GM23338 (cell line): ENCODE measurements at regions not wholly inside any gene's neighbourhood (a gene's known extent, or its start where the extent isn't known, plus 50 kb on each side); places are given as distances from the start of the nearest gene placed in this dataset.

Source experiments
- ATAC-seq: fragments of 200-7000 bp; cut with Tn5 transposase; 3 replicates; pipeline ENCODE4 v1.9.1; 2020
- DNase-seq: peaks from one replicate; pipeline ENCODE4 v3.0.0-alpha.2; 2015; ENCODE audit warnings: low spot score
- H2AFZ ChIP-seq: fragments of 200-600 bp; sonication (generic); 2 replicates; pipeline ENCODE4 v1.8.0; 2016; ENCODE audit warnings: antibody characterized with exemption, mild to moderate bottlenecking, moderate library complexity
- H3F3A ChIP-seq: fragments of 200-600 bp; sonication (generic); replicated peaks from 2 replicates; pipeline ENCODE4 v1.8.0; 2017; ENCODE audit warnings: antibody characterized with exemption, mixed run types, low read depth
- H3K27ac ChIP-seq: fragments of 200-600 bp; sonication (generic); 2 replicates; pipeline ENCODE4 v1.6.1; 2016; ENCODE audit warnings: low read depth
- H3K27me3 ChIP-seq: fragments of 200-600 bp; sonication (generic); 2 replicates; pipeline ENCODE4 v1.8.0; 2016; ENCODE audit warnings: mild to moderate bottlenecking, mixed run types, moderate library complexity; ENCODE audit not compliant: insufficient read depth
- H3K36me3 ChIP-seq: fragments of 200-600 bp; sonication (generic); 2 replicates; pipeline ENCODE4 v1.8.0; 2016; ENCODE audit warnings: mild to moderate bottlenecking; ENCODE audit not compliant: insufficient read depth
- H3K4me1 ChIP-seq: fragments of 200-600 bp; sonication (generic); 2 replicates; pipeline ENCODE4 v1.8.0; 2016; ENCODE audit warnings: mild to moderate bottlenecking, moderate library complexity; ENCODE audit not compliant: insufficient read depth
- H3K4me2 ChIP-seq: fragments of 200-600 bp; sonication (generic); 2 replicates; pipeline ENCODE4 v1.7.1; 2017; ENCODE audit warnings: mixed run types
- H3K4me3 ChIP-seq: fragments of 200-600 bp; sonication (generic); 2 replicates; pipeline ENCODE4 v1.6.1; 2016; ENCODE audit warnings: mixed run types
- H3K79me2 ChIP-seq: fragments of 200-600 bp; sonication (generic); replicated peaks from 2 replicates; pipeline ENCODE4 v1.8.0; 2017; ENCODE audit warnings: mild to moderate bottlenecking; ENCODE audit not compliant: insufficient read depth
- H3K9me2 ChIP-seq: fragments of 200-600 bp; sonication (generic); 2 replicates; pipeline ENCODE4 v1.8.0; 2017; ENCODE audit not compliant: insufficient read depth
- H4K20me1 ChIP-seq: fragments of 200-600 bp; sonication (generic); replicated peaks from 2 replicates; pipeline ENCODE4 v1.8.0; 2017; ENCODE audit warnings: mild to moderate bottlenecking; ENCODE audit not compliant: insufficient read depth
- H3K27ac Mint-ChIP-seq: 2 replicates; pipeline ENCODE4 v1.8.0; 2020; ENCODE audit warnings: inconsistent platforms, mild to moderate bottlenecking, moderate library complexity, mixed read lengths
- H3K27me3 Mint-ChIP-seq: 3 replicates; pipeline ENCODE4 v1.8.0; 2022; ENCODE audit warnings: low read depth, mild to moderate bottlenecking, moderate library complexity, mixed read lengths, inconsistent platforms; ENCODE audit not compliant: insufficient read depth, poor library complexity
- H3K36me3 Mint-ChIP-seq: 3 replicates; pipeline ENCODE4 v1.8.0; 2021; ENCODE audit warnings: low read depth, mild to moderate bottlenecking, inconsistent platforms, moderate library complexity, mixed read lengths
- H3K4me1 Mint-ChIP-seq: 3 replicates; pipeline ENCODE4 v1.8.0; 2020; ENCODE audit warnings: mild to moderate bottlenecking, inconsistent platforms, mixed read lengths
- H3K4me3 Mint-ChIP-seq: 3 replicates; pipeline ENCODE4 v1.8.0; 2021; ENCODE audit warnings: moderate library complexity, mild to moderate bottlenecking, inconsistent platforms, mixed read lengths
- H3K9me3 Mint-ChIP-seq: 3 replicates; pipeline ENCODE4 v1.8.0; 2020; ENCODE audit warnings: moderate library complexity, mild to moderate bottlenecking, inconsistent platforms, mixed read lengths
- CREB1 ChIP-seq: fragments of 250-450 bp; sonication (Bioruptor Pico); IDR thresholded peaks from 2 replicates; pipeline ENCODE4 v1.5.0; 2020; ENCODE audit warnings: low read depth, mild to moderate bottlenecking, moderate library complexity
- EZH2 ChIP-seq: fragments of 200-600 bp; sonication (generic); IDR thresholded peaks from one replicate; pipeline ENCODE4 v1.8.0; 2017; ENCODE audit warnings: antibody characterized with exemption, mild to moderate bottlenecking, low read depth; ENCODE audit not compliant: unreplicated experiment
- EZH2phosphoT487 ChIP-seq: fragments of 200-600 bp; sonication (generic); IDR thresholded peaks from one replicate; pipeline ENCODE4 v1.8.1; 2018; ENCODE audit warnings: antibody characterized with exemption; ENCODE audit not compliant: unreplicated experiment
- JUNB ChIP-seq: IDR thresholded peaks from one replicate; pipeline ENCODE4 v1.6.1; 2016; ENCODE audit warnings: antibody characterized with exemption; ENCODE audit not compliant: unreplicated experiment
- NANOG ChIP-seq: IDR thresholded peaks from 2 replicates; pipeline ENCODE4 v1.6.1; 2016; ENCODE audit warnings: antibody characterized with exemption, borderline replicate concordance
- POLR2AphosphoS5 ChIP-seq: IDR thresholded peaks from 2 replicates; pipeline ENCODE4 v1.6.1; 2016; ENCODE audit warnings: antibody characterized with exemption, low read depth
- STAT1 ChIP-seq: IDR thresholded peaks from one replicate; pipeline ENCODE4 v1.6.1; 2016; ENCODE audit warnings: antibody characterized with exemption; ENCODE audit not compliant: unreplicated experiment
- ZNF114 ChIP-seq: fragments of 250-450 bp; sonication (Bioruptor Pico); IDR thresholded peaks from 2 replicates; pipeline ENCODE4 v1.5.0; 2020; ENCODE audit warnings: mild to moderate bottlenecking, moderate library complexity
- ZNF331 ChIP-seq: fragments of 250-450 bp; sonication (Bioruptor Pico); IDR thresholded peaks from 2 replicates; pipeline ENCODE4 v1.5.0; 2020; ENCODE audit warnings: low read depth, mild to moderate bottlenecking, moderate library complexity
- TF ChIP-seq, protein P1 (sequence below): IDR thresholded peaks from one replicate; pipeline ENCODE4 v1.6.1; 2018; ENCODE audit warnings: antibody characterized with exemption; ENCODE audit not compliant: unreplicated experiment
- TF ChIP-seq, protein P2 (sequence below): IDR thresholded peaks from 2 replicates; pipeline ENCODE4 v1.6.1; 2016; ENCODE audit warnings: antibody characterized with exemption
- TF ChIP-seq, protein P3 (sequence below): fragments of 250-450 bp; sonication (Bioruptor Pico); IDR thresholded peaks from 2 replicates; pipeline ENCODE4 v1.5.0; 2020; ENCODE audit warnings: mild to moderate bottlenecking, moderate library complexity
- TF ChIP-seq, protein P4 (sequence below), 2 experiments: fragments of 200-600 bp in 1 of 2; sonication (generic) in 1 of 2; conservative IDR thresholded peaks; 2 replicates each; pipeline versions ENCODE4 v1.5.1 to v1.6.1; 2016 to 2017; ENCODE audit warnings: antibody characterized with exemption in 2 of 2, low read depth in 2 of 2, mild to moderate bottlenecking in 2 of 2, moderate library complexity in 1 of 2

DNA sequence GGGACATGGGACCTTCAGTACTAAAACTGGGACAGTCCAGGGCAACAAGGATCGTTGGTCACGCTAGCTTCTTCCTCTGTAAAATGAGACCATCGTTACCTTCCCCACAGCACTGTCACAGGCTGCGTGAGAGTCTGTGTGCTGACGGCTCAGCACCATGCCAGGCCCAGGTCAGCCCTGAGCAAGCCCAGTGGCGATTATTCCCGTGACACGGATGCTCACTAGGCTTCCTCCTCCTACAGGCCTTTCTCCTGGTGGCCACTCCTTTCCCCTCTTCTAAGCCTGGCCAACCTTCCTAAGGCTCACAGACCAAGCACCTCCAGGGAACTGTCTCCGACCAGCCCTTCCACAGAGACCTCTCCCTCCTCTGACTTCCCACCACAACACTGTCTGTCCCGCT, 69.3 kb upstream of the RUNX3 start:
- no peak overlapping the region for H3K4me3 ChIP-seq
- H2AFZ ChIP-seq, result no peak overlapping the region
- H3F3A ChIP-seq, result no peaks in the 10 kb centered on the region
- H3K27ac ChIP-seq, result no peak overlapping the region
- H3K4me2 ChIP-seq, result no peak overlapping the region
- no peaks in the 10 kb centered on the region for H3K79me2 ChIP-seq
- H3K27ac Mint-ChIP-seq, result no peak overlapping the region
- no peaks in the 10 kb centered on the region for H3K9me3 Mint-ChIP-seq
- no peaks in the 10 kb centered on the region for H4K20me1 ChIP-seq
- ATAC-seq (no peak), DNase-seq (no peak)
- H3K36me3 Mint-ChIP-seq, result no peaks in the 10 kb centered on the region
- H3K9me2 ChIP-seq, result 0 out of 2 replicates have a peak, but pooled peaks cover 4% of the 10 kb centered on the region
- no peaks in the 10 kb centered on the region for H3K4me1 ChIP-seq
- no peaks in the 10 kb centered on the region for H3K27me3 ChIP-seq
- no peaks in the 10 kb centered on the region for H3K4me1 Mint-ChIP-seq
- peaks cover 15% of the 10 kb centered on the region for H3K27me3 Mint-ChIP-seq
- no peak overlapping the region for H3K4me3 Mint-ChIP-seq
- H3K36me3 ChIP-seq, result no peaks in the 10 kb centered on the region
- TF ChIP-seq EZH2phosphoT487 (no peak), ZNF331 (no peak), ZNF114 (CRISPR knock-in tag) (no peak), POLR2AphosphoS5 (no peak), EZH2 (no peak), CREB1 (no peak), NANOG (no peak), STAT1 (no peak), JUNB (no peak)
- TF ChIP-seq, protein P1, sequence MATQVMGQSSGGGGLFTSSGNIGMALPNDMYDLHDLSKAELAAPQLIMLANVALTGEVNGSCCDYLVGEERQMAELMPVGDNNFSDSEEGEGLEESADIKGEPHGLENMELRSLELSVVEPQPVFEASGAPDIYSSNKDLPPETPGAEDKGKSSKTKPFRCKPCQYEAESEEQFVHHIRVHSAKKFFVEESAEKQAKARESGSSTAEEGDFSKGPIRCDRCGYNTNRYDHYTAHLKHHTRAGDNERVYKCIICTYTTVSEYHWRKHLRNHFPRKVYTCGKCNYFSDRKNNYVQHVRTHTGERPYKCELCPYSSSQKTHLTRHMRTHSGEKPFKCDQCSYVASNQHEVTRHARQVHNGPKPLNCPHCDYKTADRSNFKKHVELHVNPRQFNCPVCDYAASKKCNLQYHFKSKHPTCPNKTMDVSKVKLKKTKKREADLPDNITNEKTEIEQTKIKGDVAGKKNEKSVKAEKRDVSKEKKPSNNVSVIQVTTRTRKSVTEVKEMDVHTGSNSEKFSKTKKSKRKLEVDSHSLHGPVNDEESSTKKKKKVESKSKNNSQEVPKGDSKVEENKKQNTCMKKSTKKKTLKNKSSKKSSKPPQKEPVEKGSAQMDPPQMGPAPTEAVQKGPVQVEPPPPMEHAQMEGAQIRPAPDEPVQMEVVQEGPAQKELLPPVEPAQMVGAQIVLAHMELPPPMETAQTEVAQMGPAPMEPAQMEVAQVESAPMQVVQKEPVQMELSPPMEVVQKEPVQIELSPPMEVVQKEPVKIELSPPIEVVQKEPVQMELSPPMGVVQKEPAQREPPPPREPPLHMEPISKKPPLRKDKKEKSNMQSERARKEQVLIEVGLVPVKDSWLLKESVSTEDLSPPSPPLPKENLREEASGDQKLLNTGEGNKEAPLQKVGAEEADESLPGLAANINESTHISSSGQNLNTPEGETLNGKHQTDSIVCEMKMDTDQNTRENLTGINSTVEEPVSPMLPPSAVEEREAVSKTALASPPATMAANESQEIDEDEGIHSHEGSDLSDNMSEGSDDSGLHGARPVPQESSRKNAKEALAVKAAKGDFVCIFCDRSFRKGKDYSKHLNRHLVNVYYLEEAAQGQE, result no peak
- TF ChIP-seq, protein P2, sequence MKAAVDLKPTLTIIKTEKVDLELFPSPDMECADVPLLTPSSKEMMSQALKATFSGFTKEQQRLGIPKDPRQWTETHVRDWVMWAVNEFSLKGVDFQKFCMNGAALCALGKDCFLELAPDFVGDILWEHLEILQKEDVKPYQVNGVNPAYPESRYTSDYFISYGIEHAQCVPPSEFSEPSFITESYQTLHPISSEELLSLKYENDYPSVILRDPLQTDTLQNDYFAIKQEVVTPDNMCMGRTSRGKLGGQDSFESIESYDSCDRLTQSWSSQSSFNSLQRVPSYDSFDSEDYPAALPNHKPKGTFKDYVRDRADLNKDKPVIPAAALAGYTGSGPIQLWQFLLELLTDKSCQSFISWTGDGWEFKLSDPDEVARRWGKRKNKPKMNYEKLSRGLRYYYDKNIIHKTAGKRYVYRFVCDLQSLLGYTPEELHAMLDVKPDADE, result no peak
- TF ChIP-seq, protein P3, sequence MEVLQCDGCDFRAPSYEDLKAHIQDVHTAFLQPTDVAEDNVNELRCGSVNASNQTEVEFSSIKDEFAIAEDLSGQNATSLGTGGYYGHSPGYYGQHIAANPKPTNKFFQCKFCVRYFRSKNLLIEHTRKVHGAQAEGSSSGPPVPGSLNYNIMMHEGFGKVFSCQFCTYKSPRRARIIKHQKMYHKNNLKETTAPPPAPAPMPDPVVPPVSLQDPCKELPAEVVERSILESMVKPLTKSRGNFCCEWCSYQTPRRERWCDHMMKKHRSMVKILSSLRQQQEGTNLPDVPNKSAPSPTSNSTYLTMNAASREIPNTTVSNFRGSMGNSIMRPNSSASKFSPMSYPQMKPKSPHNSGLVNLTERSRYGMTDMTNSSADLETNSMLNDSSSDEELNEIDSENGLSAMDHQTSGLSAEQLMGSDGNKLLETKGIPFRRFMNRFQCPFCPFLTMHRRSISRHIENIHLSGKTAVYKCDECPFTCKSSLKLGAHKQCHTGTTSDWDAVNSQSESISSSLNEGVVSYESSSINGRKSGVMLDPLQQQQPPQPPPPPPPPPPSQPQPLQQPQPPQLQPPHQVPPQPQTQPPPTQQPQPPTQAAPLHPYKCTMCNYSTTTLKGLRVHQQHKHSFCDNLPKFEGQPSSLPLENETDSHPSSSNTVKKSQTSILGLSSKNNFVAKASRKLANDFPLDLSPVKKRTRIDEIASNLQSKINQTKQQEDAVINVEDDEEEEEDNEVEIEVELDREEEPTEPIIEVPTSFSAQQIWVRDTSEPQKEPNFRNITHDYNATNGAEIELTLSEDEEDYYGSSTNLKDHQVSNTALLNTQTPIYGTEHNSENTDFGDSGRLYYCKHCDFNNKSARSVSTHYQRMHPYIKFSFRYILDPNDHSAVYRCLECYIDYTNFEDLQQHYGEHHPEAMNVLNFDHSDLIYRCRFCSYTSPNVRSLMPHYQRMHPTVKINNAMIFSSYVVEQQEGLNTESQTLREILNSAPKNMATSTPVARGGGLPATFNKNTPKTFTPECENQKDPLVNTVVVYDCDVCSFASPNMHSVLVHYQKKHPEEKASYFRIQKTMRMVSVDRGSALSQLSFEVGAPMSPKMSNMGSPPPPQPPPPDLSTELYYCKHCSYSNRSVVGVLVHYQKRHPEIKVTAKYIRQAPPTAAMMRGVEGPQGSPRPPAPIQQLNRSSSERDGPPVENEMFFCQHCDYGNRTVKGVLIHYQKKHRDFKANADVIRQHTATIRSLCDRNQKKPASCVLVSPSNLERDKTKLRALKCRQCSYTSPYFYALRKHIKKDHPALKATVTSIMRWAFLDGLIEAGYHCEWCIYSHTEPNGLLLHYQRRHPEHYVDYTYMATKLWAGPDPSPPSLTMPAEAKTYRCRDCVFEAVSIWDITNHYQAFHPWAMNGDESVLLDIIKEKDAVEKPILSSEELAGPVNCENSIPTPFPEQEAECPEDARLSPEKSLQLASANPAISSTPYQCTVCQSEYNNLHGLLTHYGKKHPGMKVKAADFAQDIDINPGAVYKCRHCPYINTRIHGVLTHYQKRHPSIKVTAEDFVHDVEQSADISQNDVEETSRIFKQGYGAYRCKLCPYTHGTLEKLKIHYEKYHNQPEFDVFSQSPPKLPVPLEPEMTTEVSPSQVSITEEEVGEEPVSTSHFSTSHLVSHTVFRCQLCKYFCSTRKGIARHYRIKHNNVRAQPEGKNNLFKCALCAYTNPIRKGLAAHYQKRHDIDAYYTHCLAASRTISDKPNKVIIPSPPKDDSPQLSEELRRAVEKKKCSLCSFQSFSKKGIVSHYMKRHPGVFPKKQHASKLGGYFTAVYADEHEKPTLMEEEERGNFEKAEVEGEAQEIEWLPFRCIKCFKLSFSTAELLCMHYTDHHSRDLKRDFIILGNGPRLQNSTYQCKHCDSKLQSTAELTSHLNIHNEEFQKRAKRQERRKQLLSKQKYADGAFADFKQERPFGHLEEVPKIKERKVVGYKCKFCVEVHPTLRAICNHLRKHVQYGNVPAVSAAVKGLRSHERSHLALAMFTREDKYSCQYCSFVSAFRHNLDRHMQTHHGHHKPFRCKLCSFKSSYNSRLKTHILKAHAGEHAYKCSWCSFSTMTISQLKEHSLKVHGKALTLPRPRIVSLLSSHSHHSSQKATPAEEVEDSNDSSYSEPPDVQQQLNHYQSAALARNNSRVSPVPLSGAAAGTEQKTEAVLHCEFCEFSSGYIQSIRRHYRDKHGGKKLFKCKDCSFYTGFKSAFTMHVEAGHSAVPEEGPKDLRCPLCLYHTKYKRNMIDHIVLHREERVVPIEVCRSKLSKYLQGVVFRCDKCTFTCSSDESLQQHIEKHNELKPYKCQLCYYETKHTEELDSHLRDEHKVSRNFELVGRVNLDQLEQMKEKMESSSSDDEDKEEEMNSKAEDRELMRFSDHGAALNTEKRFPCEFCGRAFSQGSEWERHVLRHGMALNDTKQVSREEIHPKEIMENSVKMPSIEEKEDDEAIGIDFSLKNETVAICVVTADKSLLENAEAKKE (CRISPR knock-in tag), result no peak
- TF ChIP-seq, protein P4, sequence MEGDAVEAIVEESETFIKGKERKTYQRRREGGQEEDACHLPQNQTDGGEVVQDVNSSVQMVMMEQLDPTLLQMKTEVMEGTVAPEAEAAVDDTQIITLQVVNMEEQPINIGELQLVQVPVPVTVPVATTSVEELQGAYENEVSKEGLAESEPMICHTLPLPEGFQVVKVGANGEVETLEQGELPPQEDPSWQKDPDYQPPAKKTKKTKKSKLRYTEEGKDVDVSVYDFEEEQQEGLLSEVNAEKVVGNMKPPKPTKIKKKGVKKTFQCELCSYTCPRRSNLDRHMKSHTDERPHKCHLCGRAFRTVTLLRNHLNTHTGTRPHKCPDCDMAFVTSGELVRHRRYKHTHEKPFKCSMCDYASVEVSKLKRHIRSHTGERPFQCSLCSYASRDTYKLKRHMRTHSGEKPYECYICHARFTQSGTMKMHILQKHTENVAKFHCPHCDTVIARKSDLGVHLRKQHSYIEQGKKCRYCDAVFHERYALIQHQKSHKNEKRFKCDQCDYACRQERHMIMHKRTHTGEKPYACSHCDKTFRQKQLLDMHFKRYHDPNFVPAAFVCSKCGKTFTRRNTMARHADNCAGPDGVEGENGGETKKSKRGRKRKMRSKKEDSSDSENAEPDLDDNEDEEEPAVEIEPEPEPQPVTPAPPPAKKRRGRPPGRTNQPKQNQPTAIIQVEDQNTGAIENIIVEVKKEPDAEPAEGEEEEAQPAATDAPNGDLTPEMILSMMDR (conservative IDR thresholded peaks at IDR 0.05; ENCODE audit: low read depth in 2 of 2), result no peak
